Parathyroid adenoma (tissue), 2 donors: ENCODE measurements at regions not wholly inside any gene's neighbourhood (a gene's known extent, or its start where the extent isn't known, plus 50 kb on each side); places are given as distances from the start of the nearest gene placed in this dataset.
"Not testable (repeated sequence)": the region's sequence is repeated elsewhere in the genome, so short reads cannot be mapped to it uniquely, and the experiment has no call there.

Experiments
- H2AFZ ChIP-seq: fragments of 300-600 bp; sonication (generic); one replicate; pipeline ENCODE4 v1.7.0; 2017; ENCODE audit warnings: antibody characterized with exemption, mild to moderate bottlenecking
- H3K27ac ChIP-seq: fragments of 300-600 bp; sonication (generic); one replicate; pipeline ENCODE4 v1.7.0; 2017
- H3K27me3 ChIP-seq: fragments of 300-600 bp; sonication (generic); one replicate; pipeline ENCODE4 v1.7.0; 2017; ENCODE audit warnings: low read length; ENCODE audit not compliant: control insufficient read depth, insufficient read depth
- H3K36me3 ChIP-seq: fragments of 300-600 bp; sonication (generic); one replicate; pipeline ENCODE4 v1.7.0; 2017; ENCODE audit warnings: low read length; ENCODE audit not compliant: control insufficient read depth, insufficient read depth
- H3K4me1 ChIP-seq: fragments of 300-600 bp; sonication (generic); one replicate; pipeline ENCODE4 v1.7.0; 2017; ENCODE audit warnings: control low read depth
- H3K4me2 ChIP-seq: fragments of 300-600 bp; sonication (generic); one replicate; pipeline ENCODE4 v1.7.0; 2017; ENCODE audit warnings: low read length
- H3K4me3 ChIP-seq: fragments of 300-600 bp; sonication (generic); one replicate; pipeline ENCODE4 v1.7.0; 2017; ENCODE audit warnings: low read depth, low read length
- H3K79me2 ChIP-seq: fragments of 300-600 bp; sonication (generic); one replicate; pipeline ENCODE4 v1.7.0; 2017; ENCODE audit warnings: control low read depth
- H3K9ac ChIP-seq: fragments of 300-600 bp; sonication (generic); one replicate; pipeline ENCODE4 v1.7.0; 2017; ENCODE audit warnings: mild to moderate bottlenecking
- H3K9me3 ChIP-seq: fragments of 300-600 bp; sonication (generic); one replicate; pipeline ENCODE4 v1.7.0; 2017; ENCODE audit warnings: low read length; ENCODE audit not compliant: control insufficient read depth
- TF ChIP-seq, protein P1 (sequence below): fragments of 300-600 bp; sonication (generic); IDR thresholded peaks from one replicate; pipeline ENCODE4 v1.7.0; 2017; ENCODE audit warnings: antibody characterized with exemption, mild to moderate bottlenecking
- donor health status: primary hyperparathyroidism.

DNA sequence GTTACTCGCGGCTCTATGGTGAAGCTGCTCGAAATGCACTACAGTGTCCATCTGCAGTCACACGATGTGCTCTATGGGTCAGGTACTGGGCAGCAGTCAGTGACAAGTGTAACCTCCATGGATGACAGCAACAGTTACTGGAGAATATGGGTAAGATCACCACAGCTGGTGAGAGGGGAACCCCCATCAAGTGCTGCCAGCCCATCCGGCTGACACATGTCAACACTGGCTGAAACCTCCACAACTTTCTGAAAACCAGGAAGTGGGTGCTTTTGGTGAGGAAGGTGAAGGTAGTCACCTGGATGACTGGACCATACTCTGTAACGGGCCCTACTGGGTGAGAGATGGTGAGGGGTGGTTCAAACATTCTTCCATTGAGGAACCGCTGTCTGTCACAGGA is 87.4 kb upstream of the C15orf39 start:
- H3K27ac ChIP-seq: no peak overlapping the region

DNA sequence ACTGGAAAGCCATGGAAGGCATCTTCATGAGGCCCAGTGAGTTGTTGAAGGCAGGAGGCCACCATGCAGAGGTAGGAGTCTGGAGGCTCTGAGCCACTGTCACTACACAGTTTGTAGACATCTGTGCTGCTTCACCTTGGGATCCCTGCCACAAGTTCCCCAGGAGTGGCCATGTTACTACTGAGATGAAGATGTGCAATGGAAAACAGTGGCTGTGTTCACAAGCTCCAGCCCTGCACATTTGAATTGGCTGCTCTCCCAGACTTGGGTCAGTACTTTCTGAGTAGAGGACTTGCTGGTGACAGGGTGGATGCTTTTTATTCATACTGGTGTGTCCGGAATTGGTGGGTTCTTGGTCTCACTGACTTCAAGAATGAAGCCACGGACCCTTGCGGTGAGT is 86.9 kb upstream of the C15orf39 start:
- no peaks in the 10 kb centered on the region for H3K9me3 ChIP-seq
- H3K27me3 ChIP-seq: no peaks in the 10 kb centered on the region
- no peak overlapping the region for H3K4me3 ChIP-seq
- no peak overlapping the region for H2AFZ ChIP-seq
- H3K27ac ChIP-seq: no peak overlapping the region
- H3K4me1 ChIP-seq: no peaks in the 10 kb centered on the region
- TF ChIP-seq, protein P1, sequence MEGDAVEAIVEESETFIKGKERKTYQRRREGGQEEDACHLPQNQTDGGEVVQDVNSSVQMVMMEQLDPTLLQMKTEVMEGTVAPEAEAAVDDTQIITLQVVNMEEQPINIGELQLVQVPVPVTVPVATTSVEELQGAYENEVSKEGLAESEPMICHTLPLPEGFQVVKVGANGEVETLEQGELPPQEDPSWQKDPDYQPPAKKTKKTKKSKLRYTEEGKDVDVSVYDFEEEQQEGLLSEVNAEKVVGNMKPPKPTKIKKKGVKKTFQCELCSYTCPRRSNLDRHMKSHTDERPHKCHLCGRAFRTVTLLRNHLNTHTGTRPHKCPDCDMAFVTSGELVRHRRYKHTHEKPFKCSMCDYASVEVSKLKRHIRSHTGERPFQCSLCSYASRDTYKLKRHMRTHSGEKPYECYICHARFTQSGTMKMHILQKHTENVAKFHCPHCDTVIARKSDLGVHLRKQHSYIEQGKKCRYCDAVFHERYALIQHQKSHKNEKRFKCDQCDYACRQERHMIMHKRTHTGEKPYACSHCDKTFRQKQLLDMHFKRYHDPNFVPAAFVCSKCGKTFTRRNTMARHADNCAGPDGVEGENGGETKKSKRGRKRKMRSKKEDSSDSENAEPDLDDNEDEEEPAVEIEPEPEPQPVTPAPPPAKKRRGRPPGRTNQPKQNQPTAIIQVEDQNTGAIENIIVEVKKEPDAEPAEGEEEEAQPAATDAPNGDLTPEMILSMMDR: no peak
- no peaks in the 10 kb centered on the region for H3K36me3 ChIP-seq
- no peak overlapping the region for H3K4me2 ChIP-seq
- no peaks in the 10 kb centered on the region for H3K79me2 ChIP-seq
- no peak overlapping the region for H3K9ac ChIP-seq

More for the DNA sequence above, 87.4 kb upstream of the C15orf39 start:
- TF ChIP-seq, protein P1: no peak
- no peaks in the 10 kb centered on the region for H3K79me2 ChIP-seq
- no peaks in the 10 kb centered on the region for H3K9me3 ChIP-seq
- no peaks in the 10 kb centered on the region for H3K27me3 ChIP-seq
- H3K9ac ChIP-seq: no peak overlapping the region
- no peak overlapping the region for H3K4me2 ChIP-seq
- no peak overlapping the region for H3K4me3 ChIP-seq
- no peaks in the 10 kb centered on the region for H3K4me1 ChIP-seq
- no peaks in the 10 kb centered on the region for H3K36me3 ChIP-seq
- H2AFZ ChIP-seq: no peak overlapping the region

DNA sequence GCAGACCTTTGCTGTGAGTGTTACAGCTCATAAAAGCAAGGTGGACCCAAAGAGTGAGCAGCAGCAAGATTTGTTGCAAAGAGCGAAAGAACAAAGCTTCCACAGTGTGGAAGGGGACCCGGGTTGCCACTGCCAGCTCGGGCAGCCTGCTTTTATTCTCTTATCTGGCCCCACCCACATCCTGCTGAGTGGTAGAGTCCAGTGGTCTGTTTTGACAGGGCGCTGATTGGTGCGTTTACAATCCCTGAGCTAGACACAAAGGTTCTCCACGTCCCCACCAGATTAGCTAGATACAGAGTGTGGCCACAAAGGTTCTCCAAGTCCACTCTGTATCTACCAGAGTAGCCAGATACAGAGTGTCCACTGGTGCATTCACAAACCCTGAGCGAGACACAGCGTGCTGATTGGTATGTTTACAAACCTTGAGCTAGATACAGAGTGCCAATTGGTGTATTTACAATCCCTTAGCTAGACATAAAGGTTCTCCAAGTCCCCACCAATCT is 86.2 kb upstream of the C15orf39 start:
- H3K79me2 ChIP-seq, H3K4me2 ChIP-seq, H3K4me3 ChIP-seq, H3K4me1 ChIP-seq, H3K27ac ChIP-seq, H3K9me3 ChIP-seq, H3K27me3 ChIP-seq, H3K36me3 ChIP-seq, H3K9ac ChIP-seq, H2AFZ ChIP-seq: not testable (repeated sequence)

DNA sequence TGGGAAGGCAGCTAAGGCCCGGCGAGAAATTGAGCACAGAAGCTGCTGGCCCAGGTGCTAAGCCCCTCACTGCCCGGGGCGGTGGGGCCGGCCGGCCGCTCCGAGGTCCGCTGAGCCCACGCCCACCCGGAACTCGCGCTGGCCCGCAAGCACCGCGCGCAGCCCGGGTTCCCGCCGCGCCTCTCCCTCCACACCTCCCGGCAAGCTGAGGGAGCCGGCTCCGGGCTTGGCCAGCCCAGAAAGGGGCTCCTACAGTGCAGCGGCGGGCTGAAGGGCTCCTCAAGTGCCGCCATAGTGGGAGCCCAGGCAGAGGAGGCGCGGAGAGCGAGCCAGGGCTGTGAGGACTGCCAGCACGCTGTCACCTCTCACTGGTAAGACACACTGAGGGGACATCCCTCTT is 85.5 kb upstream of the C15orf39 start:
- not testable (repeated sequence) for H3K9me3 ChIP-seq, H3K9ac ChIP-seq, H3K4me2 ChIP-seq, H3K4me1 ChIP-seq, H3K4me3 ChIP-seq, H2AFZ ChIP-seq, H3K27ac ChIP-seq, H3K79me2 ChIP-seq, H3K36me3 ChIP-seq, H3K27me3 ChIP-seq

DNA sequence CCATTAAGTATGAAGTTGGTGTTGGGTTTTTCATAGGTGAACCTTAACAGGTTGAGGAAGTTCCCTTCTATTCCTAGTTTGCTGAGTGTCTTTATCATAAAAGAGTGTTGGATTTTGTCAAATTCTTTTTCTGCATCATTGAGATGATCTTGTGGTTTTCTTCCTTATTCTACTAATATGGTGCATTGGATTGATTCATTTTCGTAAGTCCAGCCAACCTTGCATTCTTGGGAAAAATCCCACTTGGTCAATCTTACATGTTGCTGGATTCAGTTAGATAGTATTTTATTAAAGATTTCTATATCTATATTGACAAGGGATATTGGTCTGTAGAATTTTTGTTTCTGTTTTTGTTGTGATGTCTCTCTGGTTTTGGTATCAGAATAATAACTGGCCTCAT is 83.7 kb upstream of the C15orf39 start:
- H3K4me1 ChIP-seq: no peaks in the 10 kb centered on the region
- H3K79me2 ChIP-seq: no peaks in the 10 kb centered on the region
- no peaks in the 10 kb centered on the region for H3K36me3 ChIP-seq
- H3K27ac ChIP-seq: no peak overlapping the region
- no peak overlapping the region for H3K4me2 ChIP-seq
- H3K9ac ChIP-seq: no peak overlapping the region
- H3K4me3 ChIP-seq: no peak overlapping the region
- TF ChIP-seq, protein P1: no peak
- H2AFZ ChIP-seq: no peak overlapping the region
- H3K27me3 ChIP-seq: no peaks in the 10 kb centered on the region
- no peaks in the 10 kb centered on the region for H3K9me3 ChIP-seq

DNA sequence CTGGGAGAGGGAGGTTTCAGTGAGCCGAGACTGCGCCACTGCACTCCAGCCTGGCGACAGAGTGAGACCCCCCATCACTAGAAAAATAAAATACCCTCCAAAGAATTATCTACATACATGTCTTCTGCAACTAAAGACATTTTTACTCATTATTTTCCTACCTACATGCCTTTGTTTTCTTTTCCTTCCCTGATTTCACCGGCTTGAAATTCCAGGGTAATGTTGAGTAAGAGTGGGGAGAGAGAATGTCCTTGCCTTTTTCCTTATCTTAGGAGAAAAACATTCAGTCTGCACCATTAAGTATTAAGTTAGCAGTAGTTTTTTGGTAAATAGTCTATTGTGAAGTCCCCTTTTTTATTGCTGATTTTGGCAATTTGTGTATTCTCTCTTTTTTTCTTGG is 82.4 kb upstream of the C15orf39 start:
- H3K9ac ChIP-seq, H3K79me2 ChIP-seq, H3K27me3 ChIP-seq, H3K4me2 ChIP-seq, H3K36me3 ChIP-seq, H3K4me3 ChIP-seq, H3K9me3 ChIP-seq, H3K27ac ChIP-seq, H3K4me1 ChIP-seq, H2AFZ ChIP-seq: not testable (repeated sequence)
